ENCODE measurements at regions not wholly inside any gene's neighbourhood (a gene's known extent, or its start where the extent isn't known, plus 50 kb on each side); places are given as distances from the start of the nearest gene placed in this dataset.

GRCh38 chr5:24045046-24045445 lies 537.6 kb downstream of the PRDM9 start:
- H3K4me2 ChIP-seq: no peak overlapping the region
- H3K9me2 ChIP-seq (ENCODE audit: insufficient read depth): no peaks in the 10 kb centered on the region
- no peak overlapping the region for H3K27ac ChIP-seq
- TF ChIP-seq CTCF (conservative IDR thresholded peaks at IDR 0.05) (no peak), EZH2 (IDR thresholded peaks at IDR 0.05; ENCODE audit: low read depth) (no peak)
- H4K20me1 ChIP-seq (ENCODE audit: insufficient read depth): no peaks in the 10 kb centered on the region
- intact Hi-C loops (cut with micrococcal nuclease; ENCODE audit: unreplicated experiment): no loop called here
- no peaks in the 10 kb centered on the region for H3K4me1 ChIP-seq (replicated peaks; ENCODE audit: insufficient read depth)
- no TSS peak for BruUV-seq (replicated peaks)
- ChIA-PET POLR2A (ENCODE audit: unreplicated experiment) (no interaction called here), CTCF (no interaction called here)
- no peaks in the 10 kb centered on the region for H3F3A ChIP-seq (ENCODE audit: insufficient read depth, low read depth)
- no peak for DNase-seq
- H3K4me3 ChIP-seq: no peak overlapping the region
- H3K36me3 ChIP-seq (ENCODE audit: low read depth): no peaks in the 10 kb centered on the region
- H3K79me2 ChIP-seq (ENCODE audit: low read depth): no peaks in the 10 kb centered on the region
- H2AFZ ChIP-seq: no peak overlapping the region
- no peaks in the 10 kb centered on the region for H3K9me3 ChIP-seq (ENCODE audit: insufficient read depth, low read depth)
- H3K27me3 ChIP-seq (ENCODE audit: insufficient read depth, low read depth): no peaks in the 10 kb centered on the region

- H3K4me2 ChIP-seq: no peak overlapping the region
- no peak for TF ChIP-seq EZH2 (IDR thresholded peaks at IDR 0.05; ENCODE audit: low read depth)
- no peak for TF ChIP-seq CTCF (conservative IDR thresholded peaks at IDR 0.05)
- CTCF ChIA-PET: no interaction called here
- no peaks in the 10 kb centered on the region for H3K4me1 ChIP-seq (replicated peaks; ENCODE audit: insufficient read depth)
- H3K9me3 ChIP-seq (ENCODE audit: insufficient read depth, low read depth): no peaks in the 10 kb centered on the region
- no peaks in the 10 kb centered on the region for H3K36me3 ChIP-seq (ENCODE audit: low read depth)
- no TSS peak for BruUV-seq (replicated peaks)
- H3K79me2 ChIP-seq (ENCODE audit: low read depth): no peaks in the 10 kb centered on the region
- no peak overlapping the region for H3K27ac ChIP-seq
- intact Hi-C loops (cut with micrococcal nuclease; ENCODE audit: unreplicated experiment): no loop called here
- POLR2A ChIA-PET (ENCODE audit: unreplicated experiment): no interaction called here
- H3F3A ChIP-seq (ENCODE audit: insufficient read depth, low read depth): no peaks in the 10 kb centered on the region
- H4K20me1 ChIP-seq (ENCODE audit: insufficient read depth): no peaks in the 10 kb centered on the region
- H3K27me3 ChIP-seq (ENCODE audit: insufficient read depth, low read depth): no peaks in the 10 kb centered on the region
- H2AFZ ChIP-seq: no peak overlapping the region
- no peaks in the 10 kb centered on the region for H3K9me2 ChIP-seq (ENCODE audit: insufficient read depth)
- H3K4me3 ChIP-seq: no peak overlapping the region
- no peak for DNase-seq
Observed at GRCh38 chr5:24053737-24054136, 546.3 kb downstream of the PRDM9 start.

- H4K20me1 ChIP-seq (ENCODE audit: insufficient read depth): no peaks in the 10 kb centered on the region
- CTCF ChIA-PET: interaction anchor here (0.6 kb wide), 1 partner anchor 105 kb away, joined by 3 read pairs; no protein-coding TSS in a partner anchor
Observed at GRCh38 chr5:24059006-24059405, 551.6 kb downstream of the PRDM9 start.

More at GRCh38 chr5:24059006-24059405, 551.6 kb downstream of the PRDM9 start:
- Histone ChIP-seq H3K27me3 (ENCODE audit: insufficient read depth, low read depth) (no peaks in the 10 kb centered on the region), H3K36me3 (ENCODE audit: low read depth) (no peaks in the 10 kb centered on the region), H3K9me3 (ENCODE audit: insufficient read depth, low read depth) (no peaks in the 10 kb centered on the region), H3F3A (ENCODE audit: insufficient read depth, low read depth) (no peaks in the 10 kb centered on the region), H3K27ac (no peak overlapping the region), H3K4me3 (no peak overlapping the region), H3K9me2 (ENCODE audit: insufficient read depth) (no peaks in the 10 kb centered on the region), H3K4me1 (replicated peaks; ENCODE audit: insufficient read depth) (no peaks in the 10 kb centered on the region), H3K4me2 (no peak overlapping the region), H3K79me2 (ENCODE audit: low read depth) (no peaks in the 10 kb centered on the region), H2AFZ (no peak overlapping the region)
- no peak for DNase-seq
- intact Hi-C loops (cut with micrococcal nuclease; ENCODE audit: unreplicated experiment): no loop called here
- BruUV-seq (replicated peaks): no TSS peak
- POLR2A ChIA-PET (ENCODE audit: unreplicated experiment): no interaction called here
- TF ChIP-seq EZH2 (IDR thresholded peaks at IDR 0.05; ENCODE audit: low read depth) (no peak), CTCF (conservative IDR thresholded peaks at IDR 0.05) (no peak)

Data from PC-9 (cell line).